K562 (cell line): ENCODE measurements at regions not wholly inside any gene's neighbourhood (a gene's known extent, or its start where the extent isn't known, plus 50 kb on each side); places are given as distances from the start of the nearest gene placed in this dataset.

ENCODE experiments used
- NFIX ChIP-seq: fragments of 250-450 bp; sonication (Bioruptor Pico); IDR thresholded peaks from 2 replicates; pipeline ENCODE4 v1.4.0; 2020; ENCODE audit warnings: low read depth, mild to moderate bottlenecking, moderate library complexity
- PHF8 ChIP-seq: fragments of 200-600 bp; sonication (generic); IDR thresholded peaks from 2 replicates; pipeline ENCODE4 v1.6.1; 2012; ENCODE audit warnings: mixed run types, mild to moderate bottlenecking, inconsistent platforms, low read length, moderate library complexity, borderline replicate concordance
- TF ChIP-seq, protein P1 (sequence below), 2 experiments: IDR thresholded peaks in 1 of 2; conservative IDR thresholded peaks in 1 of 2; 2 replicates each; pipeline ENCODE4 v1.6.1; 2016; ENCODE audit warnings: low read depth in 2 of 2, mild to moderate bottlenecking in 1 of 2, missing compliant biosample characterization in 1 of 2, missing genetic modification characterization in 1 of 2, moderate library complexity in 1 of 2
- TF ChIP-seq, protein P2 (sequence below): sonication (generic); formaldehyde crosslinking; IDR thresholded peaks from 2 replicates; pipeline ENCODE4 v1.8.1; 2023; ENCODE audit warnings: missing genetic modification reagents, mild to moderate bottlenecking, borderline replicate concordance

DNA sequence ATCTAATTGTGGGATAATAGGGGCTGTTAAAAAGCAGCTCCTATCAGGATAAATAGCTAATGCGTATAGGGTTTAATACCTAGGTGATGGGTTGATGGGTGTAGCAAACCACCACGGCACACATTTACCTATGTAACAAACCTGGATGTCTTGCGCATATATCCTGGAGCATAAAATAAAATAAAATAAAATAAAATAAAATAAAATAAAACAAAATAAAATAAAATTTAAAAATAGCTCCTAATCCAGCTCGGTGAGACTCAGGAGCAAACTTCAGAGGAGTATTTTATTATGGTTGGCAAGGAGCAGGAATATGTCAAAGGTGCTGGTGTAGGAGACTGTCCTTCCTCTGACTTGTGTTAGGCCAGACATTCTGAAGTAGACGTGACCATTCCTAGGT lies 721.0 kb downstream of the BCL11B start (continued):
- TF ChIP-seq, protein P1, sequence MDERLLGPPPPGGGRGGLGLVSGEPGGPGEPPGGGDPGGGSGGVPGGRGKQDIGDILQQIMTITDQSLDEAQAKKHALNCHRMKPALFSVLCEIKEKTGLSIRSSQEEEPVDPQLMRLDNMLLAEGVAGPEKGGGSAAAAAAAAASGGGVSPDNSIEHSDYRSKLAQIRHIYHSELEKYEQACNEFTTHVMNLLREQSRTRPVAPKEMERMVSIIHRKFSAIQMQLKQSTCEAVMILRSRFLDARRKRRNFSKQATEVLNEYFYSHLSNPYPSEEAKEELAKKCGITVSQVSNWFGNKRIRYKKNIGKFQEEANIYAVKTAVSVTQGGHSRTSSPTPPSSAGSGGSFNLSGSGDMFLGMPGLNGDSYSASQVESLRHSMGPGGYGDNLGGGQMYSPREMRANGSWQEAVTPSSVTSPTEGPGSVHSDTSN (CRISPR knock-in tag; IDR thresholded peaks at IDR 0.05; ENCODE audit: low read depth): no peak
- TF ChIP-seq, protein P1 (tag; conservative IDR thresholded peaks at IDR 0.05; ENCODE audit: low read depth): no peak
- TF ChIP-seq NFIX (CRISPR knock-in tag): no peak
- TF ChIP-seq, protein P2, sequence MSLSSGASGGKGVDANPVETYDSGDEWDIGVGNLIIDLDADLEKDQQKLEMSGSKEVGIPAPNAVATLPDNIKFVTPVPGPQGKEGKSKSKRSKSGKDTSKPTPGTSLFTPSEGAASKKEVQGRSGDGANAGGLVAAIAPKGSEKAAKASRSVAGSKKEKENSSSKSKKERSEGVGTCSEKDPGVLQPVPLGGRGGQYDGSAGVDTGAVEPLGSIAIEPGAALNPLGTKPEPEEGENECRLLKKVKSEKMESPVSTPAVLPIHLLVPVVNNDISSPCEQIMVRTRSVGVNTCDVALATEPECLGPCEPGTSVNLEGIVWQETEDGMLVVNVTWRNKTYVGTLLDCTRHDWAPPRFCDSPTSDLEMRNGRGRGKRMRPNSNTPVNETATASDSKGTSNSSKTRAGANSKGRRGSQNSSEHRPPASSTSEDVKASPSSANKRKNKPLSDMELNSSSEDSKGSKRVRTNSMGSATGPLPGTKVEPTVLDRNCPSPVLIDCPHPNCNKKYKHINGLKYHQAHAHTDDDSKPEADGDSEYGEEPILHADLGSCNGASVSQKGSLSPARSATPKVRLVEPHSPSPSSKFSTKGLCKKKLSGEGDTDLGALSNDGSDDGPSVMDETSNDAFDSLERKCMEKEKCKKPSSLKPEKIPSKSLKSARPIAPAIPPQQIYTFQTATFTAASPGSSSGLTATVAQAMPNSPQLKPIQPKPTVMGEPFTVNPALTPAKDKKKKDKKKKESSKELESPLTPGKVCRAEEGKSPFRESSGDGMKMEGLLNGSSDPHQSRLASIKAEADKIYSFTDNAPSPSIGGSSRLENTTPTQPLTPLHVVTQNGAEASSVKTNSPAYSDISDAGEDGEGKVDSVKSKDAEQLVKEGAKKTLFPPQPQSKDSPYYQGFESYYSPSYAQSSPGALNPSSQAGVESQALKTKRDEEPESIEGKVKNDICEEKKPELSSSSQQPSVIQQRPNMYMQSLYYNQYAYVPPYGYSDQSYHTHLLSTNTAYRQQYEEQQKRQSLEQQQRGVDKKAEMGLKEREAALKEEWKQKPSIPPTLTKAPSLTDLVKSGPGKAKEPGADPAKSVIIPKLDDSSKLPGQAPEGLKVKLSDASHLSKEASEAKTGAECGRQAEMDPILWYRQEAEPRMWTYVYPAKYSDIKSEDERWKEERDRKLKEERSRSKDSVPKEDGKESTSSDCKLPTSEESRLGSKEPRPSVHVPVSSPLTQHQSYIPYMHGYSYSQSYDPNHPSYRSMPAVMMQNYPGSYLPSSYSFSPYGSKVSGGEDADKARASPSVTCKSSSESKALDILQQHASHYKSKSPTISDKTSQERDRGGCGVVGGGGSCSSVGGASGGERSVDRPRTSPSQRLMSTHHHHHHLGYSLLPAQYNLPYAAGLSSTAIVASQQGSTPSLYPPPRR: no peak
- no peak for TF ChIP-seq PHF8
